ENCODE measurements at regions not wholly inside any gene's neighbourhood (a gene's known extent, or its start where the extent isn't known, plus 50 kb on each side); places are given as distances from the start of the nearest gene placed in this dataset.

- H3K27ac ChIP-seq, result no peak overlapping the region
- H3K4me3 ChIP-seq, result no peak overlapping the region
- TF ChIP-seq CTCF (IDR thresholded peaks at IDR 0.05), result no peak
- DNase-seq (ENCODE audit: low spot score), result no peak
These were observed 78.0 kb downstream of the SEC16B start for GRCh38 chr1:177891809-177892208.

GRCh38 chr1:177890479-177890878 is 79.4 kb downstream of the SEC16B start:
- Histone ChIP-seq H3K27ac (no peak overlapping the region), H3K4me3 (no peak overlapping the region)
- DNase-seq (ENCODE audit: low spot score), result no peak
- TF ChIP-seq CTCF (IDR thresholded peaks at IDR 0.05), result no peak

- Histone ChIP-seq H3K27ac (no peak overlapping the region), H3K4me3 (no peak overlapping the region)
- no peak for TF ChIP-seq CTCF (IDR thresholded peaks at IDR 0.05)
- no peak for DNase-seq (ENCODE audit: low spot score)
These were observed 85.3 kb downstream of the SEC16B start for GRCh38 chr1:177884479-177885021.

GRCh38 chr1:177883581-177883980 is 86.3 kb downstream of the SEC16B start:
- DNase-seq (ENCODE audit: low spot score), result no peak
- Histone ChIP-seq H3K4me3 (no peak overlapping the region), H3K27ac (no peak overlapping the region)
- TF ChIP-seq CTCF (IDR thresholded peaks at IDR 0.05), result no peak

GRCh38 chr1:177880339-177880891 is 89.4 kb downstream of the SEC16B start:
- H3K27ac ChIP-seq, result no peak overlapping the region
- DNase-seq (ENCODE audit: low spot score), result no peak
- TF ChIP-seq CTCF (IDR thresholded peaks at IDR 0.05), result no peak

GRCh38 chr1:177877086-177877485 is 92.8 kb downstream of the SEC16B start:
- TF ChIP-seq CTCF (IDR thresholded peaks at IDR 0.05), result no peak
- no peak for DNase-seq (ENCODE audit: low spot score)
- Histone ChIP-seq H3K27ac (no peak overlapping the region), H3K4me3 (no peak overlapping the region)

More at GRCh38 chr1:177880339-177880891, 89.4 kb downstream of the SEC16B start:
- no peak overlapping the region for H3K4me3 ChIP-seq

- TF ChIP-seq CTCF (IDR thresholded peaks at IDR 0.05), result no peak
- DNase-seq (ENCODE audit: low spot score), result no peak
- Histone ChIP-seq H3K4me3 (no peak overlapping the region), H3K27ac (no peak overlapping the region)
These were observed 96.6 kb downstream of the SEC16B start for GRCh38 chr1:177873238-177873637.

Data from coronary artery (tissue), 2 donors.